Neural progenitor cell (in vitro differentiated cells): ENCODE measurements at regions not wholly inside any gene's neighbourhood (a gene's known extent, or its start where the extent isn't known, plus 50 kb on each side); places are given as distances from the start of the nearest gene placed in this dataset.

Experiments used
- EZH2 ChIP-seq: fragments of 200-600 bp; sonication (generic); IDR thresholded peaks from 2 replicates; pipeline ENCODE4 v1.6.1; 2017; ENCODE audit warnings: antibody characterized with exemption, mild to moderate bottlenecking, moderate library complexity
- EZH2phosphoT487 ChIP-seq: fragments of 200-600 bp; sonication (generic); IDR thresholded peaks from 2 replicates; pipeline ENCODE4 v1.6.1; 2017; ENCODE audit warnings: antibody characterized with exemption

DNA sequence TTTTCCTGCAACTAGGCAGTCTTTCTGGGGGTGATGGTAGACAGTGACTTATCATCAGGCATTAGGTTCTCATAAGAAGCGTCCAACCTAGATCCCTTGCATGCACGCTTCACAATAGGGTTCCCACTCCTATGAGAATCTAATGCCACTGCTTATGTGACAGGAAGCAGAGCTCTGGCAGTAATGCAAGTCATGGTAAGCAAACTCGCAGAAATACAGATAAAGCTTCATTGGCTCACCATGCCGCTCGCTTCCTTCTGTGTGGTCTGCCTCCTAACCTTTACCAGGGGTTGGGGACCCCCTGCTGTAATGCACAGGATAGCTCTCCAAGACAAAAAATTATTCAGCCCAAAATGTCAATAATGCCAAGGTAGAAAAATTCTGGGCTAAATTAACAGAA lies 864.2 kb downstream of the TRHDE start:
- TF ChIP-seq EZH2: no peak
- TF ChIP-seq EZH2phosphoT487: no peak
